LNCaP clone FGC (cell line): ENCODE measurements at regions not wholly inside any gene's neighbourhood (a gene's known extent, or its start where the extent isn't known, plus 50 kb on each side); places are given as distances from the start of the nearest gene placed in this dataset.

Experiments used
- DNase-seq: peaks from one replicate; pipeline ENCODE4 v3.0.0-alpha.2; 2011; ENCODE audit warnings: low read depth
- H3K4me3 ChIP-seq: 2 replicates; pipeline ENCODE4 v1.5.1; 2011; ENCODE audit warnings: mild to moderate bottlenecking, low read depth, low read length, control low read depth
- CTCF ChIP-seq: IDR thresholded peaks from 2 replicates; pipeline ENCODE4 v1.5.1; 2012; ENCODE audit warnings: mild to moderate bottlenecking; ENCODE audit not compliant: control insufficient read depth, insufficient read depth; ENCODE audit errors: extremely low read depth

- TF ChIP-seq CTCF: no peak
- H3K4me3 ChIP-seq: no peak overlapping the region
These were observed 1098.1 kb upstream of the CELF4 start for GRCh38 chr18:38663682-38664081.

DNA sequence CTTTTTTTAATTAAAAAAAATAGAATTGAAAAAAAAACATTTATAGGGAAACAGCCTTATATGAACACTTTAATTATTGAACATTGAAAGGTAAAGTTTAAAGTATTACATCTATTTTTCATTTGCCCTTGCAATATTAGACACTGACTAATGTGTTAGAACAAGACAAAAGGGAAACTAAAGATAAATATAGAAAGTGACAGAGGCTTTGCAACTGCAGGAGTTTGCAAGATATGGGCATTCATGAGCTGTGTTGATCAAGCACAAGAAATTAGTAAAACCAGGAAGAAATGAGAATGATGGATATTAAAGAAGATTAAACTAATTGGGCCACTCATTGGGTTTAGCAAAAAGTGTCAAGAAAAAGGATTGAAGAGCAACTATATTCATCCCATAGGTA is 1097.7 kb upstream of the CELF4 start:
- no peak for TF ChIP-seq CTCF
- no peak overlapping the region for H3K4me3 ChIP-seq
- DNase-seq: no peak

More at GRCh38 chr18:38663682-38664081, 1098.1 kb upstream of the CELF4 start:
- DNase-seq: no peak

DNA sequence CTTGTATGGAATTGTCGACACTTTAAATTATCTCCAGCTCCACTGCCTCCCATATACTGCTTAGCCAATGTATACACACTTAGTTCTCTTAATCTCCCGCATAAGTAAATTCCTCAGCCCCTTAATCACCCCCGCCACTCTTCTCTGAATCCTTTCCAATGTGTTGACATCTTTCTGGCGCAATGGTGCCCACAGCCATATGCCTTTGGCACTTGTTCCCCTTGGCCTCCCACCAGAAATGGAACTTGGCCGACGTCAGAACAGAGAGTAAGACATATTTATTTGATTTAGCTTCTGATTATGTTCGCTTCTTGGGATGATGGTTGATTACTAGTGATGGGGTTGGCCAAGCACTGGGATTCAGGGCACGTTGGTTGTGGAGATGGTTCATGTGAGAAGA is 1089.3 kb upstream of the CELF4 start:
- no peak for DNase-seq
- no peak overlapping the region for H3K4me3 ChIP-seq
- TF ChIP-seq CTCF: no peak

- no peak for DNase-seq
- no peak for TF ChIP-seq CTCF
- no peak overlapping the region for H3K4me3 ChIP-seq
These were observed 1086.1 kb upstream of the CELF4 start for GRCh38 chr18:38651736-38652135.

DNA sequence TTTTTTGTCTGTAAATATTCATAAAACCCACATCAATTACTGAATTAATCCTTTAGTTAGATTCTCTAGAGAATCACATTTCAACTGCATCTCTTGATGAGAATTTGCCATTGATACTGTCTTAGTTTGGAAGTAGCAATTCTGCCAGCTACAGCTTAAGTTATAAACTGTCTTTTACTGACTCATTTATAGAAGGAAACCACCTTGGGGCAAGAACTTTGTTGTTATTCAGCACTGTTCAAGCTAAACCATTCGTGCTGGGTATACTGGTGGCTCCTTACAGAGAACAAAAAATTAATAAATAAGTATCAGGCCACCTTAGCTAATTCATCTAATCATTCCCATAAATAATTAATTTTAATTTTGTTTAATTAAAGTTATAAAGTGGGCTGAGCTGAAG is 1082.6 kb upstream of the CELF4 start:
- TF ChIP-seq CTCF: no peak

DNA sequence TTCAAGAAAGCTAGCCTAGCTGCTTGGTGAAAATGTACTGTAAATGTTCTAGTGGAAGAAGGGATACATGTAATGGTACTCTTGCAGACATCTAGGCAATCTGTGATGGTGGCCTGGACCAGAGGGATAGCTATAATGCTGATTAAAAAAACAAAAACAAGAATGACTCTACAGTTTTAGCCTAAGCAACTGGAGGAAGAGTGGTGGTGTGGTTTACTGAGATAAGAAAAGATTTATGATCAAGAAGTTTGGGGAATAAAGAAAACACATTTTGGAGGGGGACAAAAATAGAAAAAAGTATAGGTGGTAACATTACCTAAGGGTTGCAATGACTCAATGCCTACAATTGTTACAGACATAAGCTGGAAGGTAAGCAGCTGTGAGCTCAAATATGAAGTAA is 1080.7 kb upstream of the CELF4 start:
- TF ChIP-seq CTCF: no peak
- H3K4me3 ChIP-seq: no peak overlapping the region
- DNase-seq: no peak

More for the DNA sequence above, 1082.6 kb upstream of the CELF4 start:
- H3K4me3 ChIP-seq: no peak overlapping the region
- DNase-seq: no peak

- H3K4me3 ChIP-seq: no peak overlapping the region
- no peak for DNase-seq
- TF ChIP-seq CTCF: no peak
These were observed 1079.5 kb upstream of the CELF4 start for GRCh38 chr18:38644875-38645641.
